ENCODE measurements at regions not wholly inside any gene's neighbourhood (a gene's known extent, or its start where the extent isn't known, plus 50 kb on each side); places are given as distances from the start of the nearest gene placed in this dataset.

DNA sequence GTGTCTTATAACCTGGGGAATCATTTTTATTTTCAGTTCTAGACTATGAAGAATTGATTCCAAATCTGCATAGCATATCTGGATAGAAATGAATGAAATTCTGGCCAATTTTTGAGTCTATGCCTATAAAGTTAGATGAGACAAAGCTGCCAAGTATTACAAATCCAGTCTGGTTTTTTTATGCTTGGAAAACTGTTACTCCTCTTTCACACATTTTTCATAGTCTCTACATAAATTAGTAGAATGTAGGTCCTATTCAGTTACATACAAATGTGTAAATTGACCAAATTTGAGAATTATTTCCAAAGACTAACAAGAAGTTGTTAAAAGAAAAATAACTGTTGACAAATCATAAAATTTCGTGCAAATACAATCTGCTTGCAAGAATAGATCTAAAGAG, 1505.2 kb downstream of the AMY1C start:
- TF ChIP-seq POLR2AphosphoS5 (IDR thresholded peaks at IDR 0.05; ENCODE audit: low read depth, low read length) (no peak), SIN3A (IDR thresholded peaks at IDR 0.05; ENCODE audit: borderline replicate concordance, insufficient read depth, low read length) (no peak), TAF1 (IDR thresholded peaks at IDR 0.05; ENCODE audit: borderline replicate concordance, insufficient read depth, low read length) (no peak), FOXP2 (optimal IDR thresholded peaks at IDR 0.05; ENCODE audit: borderline replicate concordance, extremely low read depth, extremely low read length, insufficient read depth) (no peak)
- TF ChIP-seq, protein P1, sequence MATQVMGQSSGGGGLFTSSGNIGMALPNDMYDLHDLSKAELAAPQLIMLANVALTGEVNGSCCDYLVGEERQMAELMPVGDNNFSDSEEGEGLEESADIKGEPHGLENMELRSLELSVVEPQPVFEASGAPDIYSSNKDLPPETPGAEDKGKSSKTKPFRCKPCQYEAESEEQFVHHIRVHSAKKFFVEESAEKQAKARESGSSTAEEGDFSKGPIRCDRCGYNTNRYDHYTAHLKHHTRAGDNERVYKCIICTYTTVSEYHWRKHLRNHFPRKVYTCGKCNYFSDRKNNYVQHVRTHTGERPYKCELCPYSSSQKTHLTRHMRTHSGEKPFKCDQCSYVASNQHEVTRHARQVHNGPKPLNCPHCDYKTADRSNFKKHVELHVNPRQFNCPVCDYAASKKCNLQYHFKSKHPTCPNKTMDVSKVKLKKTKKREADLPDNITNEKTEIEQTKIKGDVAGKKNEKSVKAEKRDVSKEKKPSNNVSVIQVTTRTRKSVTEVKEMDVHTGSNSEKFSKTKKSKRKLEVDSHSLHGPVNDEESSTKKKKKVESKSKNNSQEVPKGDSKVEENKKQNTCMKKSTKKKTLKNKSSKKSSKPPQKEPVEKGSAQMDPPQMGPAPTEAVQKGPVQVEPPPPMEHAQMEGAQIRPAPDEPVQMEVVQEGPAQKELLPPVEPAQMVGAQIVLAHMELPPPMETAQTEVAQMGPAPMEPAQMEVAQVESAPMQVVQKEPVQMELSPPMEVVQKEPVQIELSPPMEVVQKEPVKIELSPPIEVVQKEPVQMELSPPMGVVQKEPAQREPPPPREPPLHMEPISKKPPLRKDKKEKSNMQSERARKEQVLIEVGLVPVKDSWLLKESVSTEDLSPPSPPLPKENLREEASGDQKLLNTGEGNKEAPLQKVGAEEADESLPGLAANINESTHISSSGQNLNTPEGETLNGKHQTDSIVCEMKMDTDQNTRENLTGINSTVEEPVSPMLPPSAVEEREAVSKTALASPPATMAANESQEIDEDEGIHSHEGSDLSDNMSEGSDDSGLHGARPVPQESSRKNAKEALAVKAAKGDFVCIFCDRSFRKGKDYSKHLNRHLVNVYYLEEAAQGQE (IDR thresholded peaks at IDR 0.05; ENCODE audit: insufficient read depth in 1 of 2, low read depth in 2 of 2, low read length in 2 of 2) = no peak

DNA sequence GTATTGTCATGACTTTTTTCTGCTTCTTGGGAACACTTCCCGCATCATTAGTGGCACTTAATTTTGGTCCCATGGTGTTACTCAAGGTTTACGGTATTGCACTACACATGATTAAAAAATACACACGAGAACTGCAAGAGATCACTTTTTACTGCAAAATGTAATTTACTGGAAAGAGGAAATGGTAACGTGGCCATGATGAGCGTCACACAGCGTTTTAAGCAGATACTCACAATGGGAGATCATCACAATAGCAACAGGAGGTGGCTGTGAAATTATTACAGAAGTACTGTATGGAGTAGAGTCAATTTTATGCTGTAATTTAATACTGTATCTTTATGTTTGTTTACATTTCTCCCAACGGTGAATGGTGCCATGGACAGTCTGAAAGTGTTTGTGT, 1510.3 kb downstream of the AMY1C start:
- no peak for TF ChIP-seq POLR2AphosphoS5 (IDR thresholded peaks at IDR 0.05; ENCODE audit: low read depth, low read length)
- TF ChIP-seq TAF1 (IDR thresholded peaks at IDR 0.05; ENCODE audit: borderline replicate concordance, insufficient read depth, low read length) = no peak
- no peak for TF ChIP-seq FOXP2 (optimal IDR thresholded peaks at IDR 0.05; ENCODE audit: borderline replicate concordance, extremely low read depth, extremely low read length, insufficient read depth)
- TF ChIP-seq, protein P1 (IDR thresholded peaks at IDR 0.05; ENCODE audit: insufficient read depth in 1 of 2, low read depth in 2 of 2, low read length in 2 of 2) = no peak
- no peak for TF ChIP-seq SIN3A (IDR thresholded peaks at IDR 0.05; ENCODE audit: borderline replicate concordance, insufficient read depth, low read length)

DNA sequence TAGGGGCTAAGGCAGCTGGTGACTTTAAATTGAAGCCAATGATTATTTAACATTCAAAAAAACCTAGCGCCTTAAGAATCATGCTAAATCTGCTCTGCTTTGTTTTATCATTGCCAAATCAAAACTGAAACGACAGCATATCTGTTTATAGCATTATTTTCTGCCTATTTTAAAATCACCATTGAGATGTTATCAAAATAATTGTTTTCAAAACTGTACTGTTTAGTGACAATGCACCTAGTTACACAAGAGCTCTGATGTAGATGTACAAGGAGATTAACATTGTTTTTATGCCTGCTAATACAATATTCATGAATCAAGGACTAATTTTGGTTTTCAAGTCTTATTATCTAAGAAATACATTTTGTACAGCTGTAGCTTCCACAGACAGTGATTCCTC, 1521.3 kb downstream of the AMY1C start:
- TF ChIP-seq, protein P1 (IDR thresholded peaks at IDR 0.05; ENCODE audit: insufficient read depth in 1 of 2, low read depth in 2 of 2, low read length in 2 of 2) = no peak
- TF ChIP-seq POLR2AphosphoS5 (IDR thresholded peaks at IDR 0.05; ENCODE audit: low read depth, low read length) (no peak), TAF1 (IDR thresholded peaks at IDR 0.05; ENCODE audit: borderline replicate concordance, insufficient read depth, low read length) (no peak), SIN3A (IDR thresholded peaks at IDR 0.05; ENCODE audit: borderline replicate concordance, insufficient read depth, low read length) (no peak), FOXP2 (optimal IDR thresholded peaks at IDR 0.05; ENCODE audit: borderline replicate concordance, extremely low read depth, extremely low read length, insufficient read depth) (no peak)

DNA sequence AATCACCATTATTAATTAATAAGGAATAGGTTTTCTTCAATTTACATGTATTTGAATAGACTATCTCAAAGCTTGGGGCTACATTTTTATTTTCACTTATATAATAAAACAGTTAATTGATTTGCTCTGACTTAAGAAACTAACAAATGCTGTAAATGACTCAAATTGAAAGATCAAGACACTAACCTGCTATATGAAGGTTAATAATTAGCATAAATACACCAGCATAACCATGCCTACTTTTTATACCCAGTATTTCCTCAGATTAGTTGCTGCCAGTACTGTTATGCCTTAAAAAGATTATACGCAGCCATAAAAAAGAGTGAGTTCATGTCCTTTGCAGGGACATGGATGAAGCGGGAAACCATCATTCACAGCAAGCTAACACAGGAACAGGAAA, 1545.1 kb downstream of the AMY1C start:
- TF ChIP-seq POLR2AphosphoS5 (IDR thresholded peaks at IDR 0.05; ENCODE audit: low read depth, low read length) (no peak), SIN3A (IDR thresholded peaks at IDR 0.05; ENCODE audit: borderline replicate concordance, insufficient read depth, low read length) (no peak), TAF1 (IDR thresholded peaks at IDR 0.05; ENCODE audit: borderline replicate concordance, insufficient read depth, low read length) (no peak), FOXP2 (optimal IDR thresholded peaks at IDR 0.05; ENCODE audit: borderline replicate concordance, extremely low read depth, extremely low read length, insufficient read depth) (no peak)
- TF ChIP-seq, protein P1 (IDR thresholded peaks at IDR 0.05; ENCODE audit: insufficient read depth in 1 of 2, low read depth in 2 of 2, low read length in 2 of 2) = no peak

DNA sequence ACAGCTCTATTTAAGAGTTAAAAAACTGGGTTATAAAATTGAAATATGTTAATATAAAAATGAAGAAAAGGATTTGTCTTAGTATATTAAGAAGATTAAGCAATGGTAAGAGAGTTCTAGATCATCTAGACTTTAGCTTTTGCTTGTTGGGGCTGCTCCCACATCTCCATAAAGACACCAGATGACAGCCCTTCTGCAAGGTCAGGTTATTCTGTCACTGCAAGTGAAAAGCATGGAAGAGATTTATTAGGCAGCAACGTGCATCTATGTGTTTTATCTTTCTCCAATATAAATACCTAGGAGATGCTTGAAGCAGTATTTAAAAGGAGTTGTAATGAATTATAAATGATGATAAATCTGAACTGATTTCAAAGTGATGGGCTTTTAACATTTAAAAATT, 1560.4 kb downstream of the AMY1C start:
- TF ChIP-seq, protein P1 (IDR thresholded peaks at IDR 0.05; ENCODE audit: insufficient read depth in 1 of 2, low read depth in 2 of 2, low read length in 2 of 2) = no peak
- TF ChIP-seq POLR2AphosphoS5 (IDR thresholded peaks at IDR 0.05; ENCODE audit: low read depth, low read length) (no peak), FOXP2 (optimal IDR thresholded peaks at IDR 0.05; ENCODE audit: borderline replicate concordance, extremely low read depth, extremely low read length, insufficient read depth) (no peak), SIN3A (IDR thresholded peaks at IDR 0.05; ENCODE audit: borderline replicate concordance, insufficient read depth, low read length) (no peak)
